ENCODE measurements at regions not wholly inside any gene's neighbourhood (a gene's known extent, or its start where the extent isn't known, plus 50 kb on each side); places are given as distances from the start of the nearest gene placed in this dataset.
"Not testable (repeated sequence)": the region's sequence is repeated elsewhere in the genome, so short reads cannot be mapped to it uniquely, and the experiment has no call there.

- H3K36me3 Mint-ChIP-seq, result peaks cover 1% of the 10 kb centered on the region
- H3K27ac Mint-ChIP-seq, result no peak overlapping the region
- ATAC-seq (no peak), DNase-seq (no peak)
- CTCF ChIA-PET, result no interaction called here
- H3K27me3 Mint-ChIP-seq, result peaks cover 28% of the 10 kb centered on the region
- no peak overlapping the region for H3K4me3 Mint-ChIP-seq
- H3K9me3 Mint-ChIP-seq (ENCODE audit: low read depth), result no peaks in the 10 kb centered on the region
- H3K4me1 Mint-ChIP-seq, result peaks cover 9% of the 10 kb centered on the region
These were observed 497.4 kb downstream of the DISC1 start for GRCh38 chr1:232123775-232124659.

DNA sequence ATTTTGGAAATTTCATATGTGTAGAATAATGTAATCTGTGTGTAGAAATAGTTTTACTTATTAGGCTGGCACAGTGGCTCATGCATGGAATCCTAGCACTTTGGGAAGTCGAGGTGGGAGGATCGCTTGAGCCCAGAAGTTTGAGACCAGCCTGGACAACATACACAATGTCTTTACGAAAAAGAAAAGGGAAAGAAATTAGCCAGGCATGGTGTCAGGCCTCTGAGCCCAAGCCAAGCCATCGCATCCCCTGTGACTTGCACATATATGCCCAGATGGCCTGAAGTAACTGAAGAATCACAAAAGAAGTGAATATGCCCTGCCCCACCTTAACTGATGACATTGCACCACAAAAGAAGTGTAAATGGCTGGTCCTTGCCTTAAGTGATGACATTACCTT, 491.3 kb downstream of the DISC1 start:
- H3K4me3 Mint-ChIP-seq; ATAC-seq; H3K36me3 Mint-ChIP-seq; H3K27me3 Mint-ChIP-seq; H3K4me1 Mint-ChIP-seq; H3K9me3 Mint-ChIP-seq (ENCODE audit: low read depth); CTCF ChIA-PET; H3K27ac Mint-ChIP-seq; DNase-seq: not testable (repeated sequence)

DNA sequence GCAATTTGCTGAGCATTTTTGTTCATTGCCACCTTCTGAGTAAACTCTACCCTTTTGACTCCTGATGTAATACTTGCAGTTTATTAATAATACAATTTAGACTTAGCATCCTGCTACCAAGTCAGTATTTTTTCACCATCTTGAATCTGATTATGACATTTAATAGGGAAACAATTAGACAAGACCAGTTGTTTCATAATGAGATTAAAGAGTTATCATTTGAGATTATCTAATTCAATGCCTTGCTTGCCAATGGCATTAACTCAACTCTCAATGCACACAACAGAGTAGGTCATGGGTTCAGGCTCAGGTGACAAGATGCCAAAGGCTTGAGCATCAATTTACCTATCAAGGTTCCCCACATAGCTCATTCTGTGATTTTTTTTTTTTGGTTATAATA, 488.4 kb downstream of the DISC1 start:
- CTCF ChIA-PET, result no interaction called here
- Mint-ChIP-seq H3K36me3 (no peaks in the 10 kb centered on the region), H3K27ac (no peak overlapping the region), H3K9me3 (ENCODE audit: low read depth) (no peaks in the 10 kb centered on the region), H3K4me1 (no peaks in the 10 kb centered on the region), H3K27me3 (peaks cover 13% of the 10 kb centered on the region), H3K4me3 (no peak overlapping the region)
- no peak for ATAC-seq
- no peak for DNase-seq

GRCh38 chr1:232112076-232112475, 485.5 kb downstream of the DISC1 start:
- no peak for ATAC-seq
- H3K27me3 Mint-ChIP-seq, result peaks cover 15% of the 10 kb centered on the region

GRCh38 chr1:232111611-232112010, 485.0 kb downstream of the DISC1 start:
- H3K27ac Mint-ChIP-seq, result no peak overlapping the region
- no peak overlapping the region for H3K4me3 Mint-ChIP-seq
- no peak for ATAC-seq
- H3K9me3 Mint-ChIP-seq (ENCODE audit: low read depth), result no peaks in the 10 kb centered on the region
- H3K36me3 Mint-ChIP-seq, result no peaks in the 10 kb centered on the region
- CTCF ChIA-PET, result no interaction called here
- no peaks in the 10 kb centered on the region for H3K4me1 Mint-ChIP-seq
- peaks cover 15% of the 10 kb centered on the region for H3K27me3 Mint-ChIP-seq
- DNase-seq, result no peak

More at GRCh38 chr1:232112076-232112475, 485.5 kb downstream of the DISC1 start:
- H3K4me3 Mint-ChIP-seq, result no peak overlapping the region
- H3K9me3 Mint-ChIP-seq (ENCODE audit: low read depth), result no peaks in the 10 kb centered on the region
- H3K27ac Mint-ChIP-seq, result no peak overlapping the region
- CTCF ChIA-PET, result no interaction called here
- no peaks in the 10 kb centered on the region for H3K4me1 Mint-ChIP-seq
- H3K36me3 Mint-ChIP-seq, result no peaks in the 10 kb centered on the region
- DNase-seq, result no peak

GRCh38 chr1:232110281-232111090, 483.9 kb downstream of the DISC1 start:
- Mint-ChIP-seq H3K4me3 (no peak overlapping the region), H3K4me1 (no peaks in the 10 kb centered on the region), H3K27me3 (peaks cover 15% of the 10 kb centered on the region), H3K36me3 (no peaks in the 10 kb centered on the region), H3K27ac (no peak overlapping the region), H3K9me3 (ENCODE audit: low read depth) (no peaks in the 10 kb centered on the region)
- ATAC-seq (no peak), DNase-seq (no peak)
- CTCF ChIA-PET, result no interaction called here

- H3K36me3 Mint-ChIP-seq, result no peaks in the 10 kb centered on the region
These were observed 482.8 kb downstream of the DISC1 start for GRCh38 chr1:232109391-232109790.

GRCh38 chr1:232108598-232108997, 482.0 kb downstream of the DISC1 start:
- no peak for DNase-seq

More at GRCh38 chr1:232109391-232109790, 482.8 kb downstream of the DISC1 start:
- Mint-ChIP-seq H3K4me1 (no peaks in the 10 kb centered on the region), H3K27ac (no peak overlapping the region), H3K9me3 (ENCODE audit: low read depth) (no peaks in the 10 kb centered on the region), H3K27me3 (peaks cover 15% of the 10 kb centered on the region), H3K4me3 (no peak overlapping the region)
- no peak for DNase-seq
- CTCF ChIA-PET, result no interaction called here
- no peak for ATAC-seq

DNA sequence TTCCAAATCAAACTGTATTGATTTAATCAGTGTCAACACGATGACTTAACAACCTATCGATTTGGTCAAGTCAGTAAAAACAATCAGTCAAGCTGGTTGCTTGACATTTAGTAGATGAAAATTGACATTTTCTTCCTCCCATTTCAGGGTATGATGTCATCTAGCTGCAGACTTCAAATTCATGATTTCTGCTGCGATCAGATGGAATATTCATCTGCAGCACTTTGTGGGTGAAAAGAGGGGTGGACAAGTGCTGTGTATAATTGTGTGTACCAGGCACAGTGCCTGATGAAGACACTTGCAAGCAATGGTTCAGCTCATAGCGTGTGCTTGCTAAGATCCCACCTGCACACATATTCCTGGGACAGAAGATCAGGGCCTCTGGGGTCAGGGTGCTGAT, 479.8 kb downstream of the DISC1 start:
- ATAC-seq (no peak), DNase-seq (no peak)
- Mint-ChIP-seq H3K36me3 (no peaks in the 10 kb centered on the region), H3K9me3 (ENCODE audit: low read depth) (no peaks in the 10 kb centered on the region), H3K4me1 (no peaks in the 10 kb centered on the region), H3K27ac (no peak overlapping the region), H3K27me3 (peaks cover 12% of the 10 kb centered on the region), H3K4me3 (no peak overlapping the region)
- CTCF ChIA-PET, result interaction anchor here (1.0 kb wide), 1 partner anchor 203 kb away, joined by 3 read pairs; no protein-coding TSS in a partner anchor

More at GRCh38 chr1:232108598-232108997, 482.0 kb downstream of the DISC1 start:
- no peak for ATAC-seq
- H3K4me3 Mint-ChIP-seq, result no peak overlapping the region
- no peaks in the 10 kb centered on the region for H3K36me3 Mint-ChIP-seq
- CTCF ChIA-PET, result no interaction called here
- H3K9me3 Mint-ChIP-seq (ENCODE audit: low read depth), result no peaks in the 10 kb centered on the region
- peaks cover 15% of the 10 kb centered on the region for H3K27me3 Mint-ChIP-seq
- no peak overlapping the region for H3K27ac Mint-ChIP-seq
- H3K4me1 Mint-ChIP-seq, result no peaks in the 10 kb centered on the region

DNA sequence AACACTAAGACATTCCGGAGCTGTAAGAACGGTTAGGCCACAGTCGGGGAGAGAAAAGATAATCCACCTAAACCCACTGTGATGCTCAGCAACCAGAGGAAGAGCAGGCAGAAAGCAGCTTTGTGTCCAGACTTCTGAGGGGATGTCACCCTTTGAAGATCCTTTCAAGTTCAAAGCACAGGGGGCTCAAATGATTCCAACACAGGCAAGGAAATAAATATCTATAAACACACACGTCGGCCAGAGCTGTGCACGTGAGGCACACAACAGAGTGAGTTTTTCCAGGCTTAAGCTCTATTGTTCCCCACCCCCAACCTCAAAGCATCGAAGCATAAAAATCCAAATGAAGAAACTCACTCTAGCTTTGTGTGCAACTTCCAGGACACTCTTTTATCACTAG, 479.0 kb downstream of the DISC1 start:
- CTCF ChIA-PET, result no interaction called here
- ATAC-seq (no peak), DNase-seq (no peak)
- Mint-ChIP-seq H3K27ac (no peak overlapping the region), H3K36me3 (no peaks in the 10 kb centered on the region), H3K4me3 (no peak overlapping the region), H3K4me1 (no peaks in the 10 kb centered on the region), H3K27me3 (peaks cover 4% of the 10 kb centered on the region), H3K9me3 (ENCODE audit: low read depth) (no peaks in the 10 kb centered on the region)

- no peaks in the 10 kb centered on the region for H3K27me3 Mint-ChIP-seq
- ATAC-seq (no peak), DNase-seq (no peak)
- CTCF ChIA-PET, result no interaction called here
- no peaks in the 10 kb centered on the region for H3K4me1 Mint-ChIP-seq
- no peak overlapping the region for H3K27ac Mint-ChIP-seq
- H3K36me3 Mint-ChIP-seq, result no peaks in the 10 kb centered on the region
- H3K4me3 Mint-ChIP-seq, result no peak overlapping the region
- no peaks in the 10 kb centered on the region for H3K9me3 Mint-ChIP-seq (ENCODE audit: low read depth)
These were observed 474.6 kb downstream of the DISC1 start for GRCh38 chr1:232101231-232101630.

DNA sequence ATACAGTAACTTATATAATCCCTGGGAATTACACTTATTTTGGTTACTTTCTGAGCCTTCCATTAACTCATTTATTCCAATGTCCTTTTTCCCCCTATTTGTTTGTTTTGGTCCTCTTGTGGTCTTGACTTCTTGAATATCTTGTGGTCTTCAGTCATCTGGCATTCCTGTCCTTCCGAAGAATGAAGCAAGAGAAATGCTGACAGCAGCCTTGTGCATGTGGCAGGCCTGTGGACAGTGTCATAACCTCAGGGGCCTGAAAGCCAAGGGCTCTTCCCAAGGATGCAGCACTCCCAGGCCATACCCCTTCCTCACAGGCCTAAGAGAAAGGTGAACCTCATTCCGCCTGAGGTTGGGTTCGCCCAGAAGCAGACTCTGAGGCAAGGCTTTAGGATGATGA, 470.2 kb downstream of the DISC1 start:
- H3K27ac Mint-ChIP-seq, result no peak overlapping the region
- no peaks in the 10 kb centered on the region for H3K9me3 Mint-ChIP-seq (ENCODE audit: low read depth)
- H3K4me3 Mint-ChIP-seq, result no peak overlapping the region
- H3K36me3 Mint-ChIP-seq, result no peaks in the 10 kb centered on the region
- DNase-seq, result no peak
- no peak for ATAC-seq
- H3K27me3 Mint-ChIP-seq, result no peaks in the 10 kb centered on the region
- no peaks in the 10 kb centered on the region for H3K4me1 Mint-ChIP-seq
- CTCF ChIA-PET, result no interaction called here
